Astrocyte of the cerebellum (primary cell): ENCODE measurements at regions not wholly inside any gene's neighbourhood (a gene's known extent, or its start where the extent isn't known, plus 50 kb on each side); places are given as distances from the start of the nearest gene placed in this dataset.

Experiments
- DNase-seq: peaks from one replicate; pipeline ENCODE4 v3.0.0-alpha.2; 2011; ENCODE audit warnings: low read depth
- H3K4me3 ChIP-seq: 2 replicates; pipeline ENCODE4 v1.5.1; 2011; ENCODE audit warnings: mild to moderate bottlenecking, low read depth, low read length, moderate library complexity
- in situ Hi-C: cut with HindIII; loops from 2 replicates; pipeline ENCODE4 v1.10.0; 2017; ENCODE audit warnings: low sequenced_read_pairs
- TF ChIP-seq, protein P1 (sequence below): IDR thresholded peaks from 2 replicates; pipeline ENCODE4 v1.5.1; 2012; ENCODE audit warnings: low read length, low read depth, moderate library complexity, mild to moderate bottlenecking; ENCODE audit errors: missing control alignments

DNA sequence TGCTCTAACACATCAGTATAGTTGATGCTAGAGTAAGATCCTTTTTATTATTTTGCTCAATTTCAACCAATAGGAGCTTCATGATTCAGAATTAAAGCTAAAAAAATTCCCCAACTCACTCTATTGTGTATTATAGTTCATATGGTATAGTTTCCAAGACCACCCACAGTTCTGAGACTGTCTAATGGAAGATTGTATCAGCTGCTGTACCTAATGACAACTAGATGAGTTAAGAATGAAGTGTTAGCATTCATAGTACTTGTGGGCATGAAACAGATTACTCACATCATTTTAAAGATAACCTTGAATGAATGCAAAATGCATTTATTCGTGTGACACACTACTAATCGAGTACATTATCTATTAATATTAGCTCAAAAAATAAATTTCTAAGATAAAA, 289.9 kb upstream of the ATP11B start:
- no peak for DNase-seq
- H3K4me3 ChIP-seq = no peak overlapping the region
- TF ChIP-seq, protein P1, sequence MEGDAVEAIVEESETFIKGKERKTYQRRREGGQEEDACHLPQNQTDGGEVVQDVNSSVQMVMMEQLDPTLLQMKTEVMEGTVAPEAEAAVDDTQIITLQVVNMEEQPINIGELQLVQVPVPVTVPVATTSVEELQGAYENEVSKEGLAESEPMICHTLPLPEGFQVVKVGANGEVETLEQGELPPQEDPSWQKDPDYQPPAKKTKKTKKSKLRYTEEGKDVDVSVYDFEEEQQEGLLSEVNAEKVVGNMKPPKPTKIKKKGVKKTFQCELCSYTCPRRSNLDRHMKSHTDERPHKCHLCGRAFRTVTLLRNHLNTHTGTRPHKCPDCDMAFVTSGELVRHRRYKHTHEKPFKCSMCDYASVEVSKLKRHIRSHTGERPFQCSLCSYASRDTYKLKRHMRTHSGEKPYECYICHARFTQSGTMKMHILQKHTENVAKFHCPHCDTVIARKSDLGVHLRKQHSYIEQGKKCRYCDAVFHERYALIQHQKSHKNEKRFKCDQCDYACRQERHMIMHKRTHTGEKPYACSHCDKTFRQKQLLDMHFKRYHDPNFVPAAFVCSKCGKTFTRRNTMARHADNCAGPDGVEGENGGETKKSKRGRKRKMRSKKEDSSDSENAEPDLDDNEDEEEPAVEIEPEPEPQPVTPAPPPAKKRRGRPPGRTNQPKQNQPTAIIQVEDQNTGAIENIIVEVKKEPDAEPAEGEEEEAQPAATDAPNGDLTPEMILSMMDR = no peak
- in situ Hi-C loops = no loop called here

DNA sequence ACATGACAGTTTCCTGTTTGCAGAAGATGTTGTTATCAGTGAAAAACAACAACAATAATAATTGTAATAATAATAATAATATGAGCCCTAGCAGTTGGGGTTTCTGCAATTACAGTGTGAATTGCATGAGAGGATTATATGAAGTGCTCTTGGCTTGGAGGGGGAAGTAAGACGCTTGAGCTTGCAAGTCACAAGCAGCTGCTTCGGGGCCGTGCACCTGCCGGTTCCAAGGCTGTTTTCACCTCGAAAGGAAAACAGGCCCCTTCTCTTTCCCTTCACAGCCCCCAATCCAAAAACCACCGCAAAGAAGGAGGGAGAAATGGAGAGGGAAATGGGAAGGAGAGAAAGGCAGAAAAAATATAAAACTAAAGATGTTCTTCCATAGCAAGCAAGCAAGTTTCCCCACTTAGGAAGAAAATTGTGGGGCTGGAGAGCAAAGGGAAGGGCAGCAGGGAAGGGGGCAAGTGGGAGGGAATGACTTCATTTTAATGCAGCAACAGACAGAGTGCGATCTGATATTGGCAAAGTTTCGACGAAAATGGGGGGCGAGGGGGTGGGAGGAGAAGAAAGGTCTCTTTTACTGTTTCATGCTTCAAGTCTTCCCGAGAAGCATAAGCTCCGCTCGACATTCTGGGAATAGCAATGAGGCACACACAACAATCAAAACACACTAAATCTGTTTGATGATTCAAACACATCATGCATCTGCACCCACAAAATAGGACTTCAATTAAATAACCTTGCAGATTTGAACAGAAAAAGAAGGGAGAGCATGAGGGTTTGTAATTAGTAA, 284.2 kb upstream of the ATP11B start:
- no peak for DNase-seq
- H3K4me3 ChIP-seq = no peak overlapping the region
- TF ChIP-seq, protein P1 = no peak
- in situ Hi-C loops = no loop called here

DNA sequence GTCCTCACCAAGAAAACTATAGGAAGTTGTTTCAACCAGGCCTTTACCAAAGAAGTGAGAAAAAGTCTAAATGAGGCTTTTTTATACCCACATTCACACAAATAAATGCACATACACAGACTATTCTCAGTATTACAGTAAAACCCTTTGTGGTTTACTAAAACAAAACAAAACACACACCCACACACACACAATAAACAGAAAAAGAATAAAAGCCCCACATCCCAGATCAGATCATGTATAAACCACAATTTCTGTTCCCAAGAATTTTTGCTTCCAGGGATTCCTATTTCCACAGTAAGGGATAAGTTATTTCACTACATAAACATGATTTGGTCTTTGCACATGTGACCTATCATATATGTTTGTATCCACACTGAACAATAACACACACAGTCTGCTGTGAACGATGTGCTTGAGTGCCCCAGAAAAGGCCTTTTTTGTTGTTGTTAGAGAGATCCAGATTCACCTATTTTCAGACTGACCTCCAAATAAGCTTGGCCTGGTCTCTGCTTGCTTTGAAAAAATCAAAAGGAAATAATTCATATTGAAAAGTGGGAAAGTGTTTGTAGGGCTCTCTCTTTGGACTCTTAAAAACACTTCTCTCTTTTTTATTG, 283.4 kb upstream of the ATP11B start:
- no peak overlapping the region for H3K4me3 ChIP-seq
- DNase-seq = no peak
- in situ Hi-C loops = no loop called here
- TF ChIP-seq, protein P1 = no peak

DNA sequence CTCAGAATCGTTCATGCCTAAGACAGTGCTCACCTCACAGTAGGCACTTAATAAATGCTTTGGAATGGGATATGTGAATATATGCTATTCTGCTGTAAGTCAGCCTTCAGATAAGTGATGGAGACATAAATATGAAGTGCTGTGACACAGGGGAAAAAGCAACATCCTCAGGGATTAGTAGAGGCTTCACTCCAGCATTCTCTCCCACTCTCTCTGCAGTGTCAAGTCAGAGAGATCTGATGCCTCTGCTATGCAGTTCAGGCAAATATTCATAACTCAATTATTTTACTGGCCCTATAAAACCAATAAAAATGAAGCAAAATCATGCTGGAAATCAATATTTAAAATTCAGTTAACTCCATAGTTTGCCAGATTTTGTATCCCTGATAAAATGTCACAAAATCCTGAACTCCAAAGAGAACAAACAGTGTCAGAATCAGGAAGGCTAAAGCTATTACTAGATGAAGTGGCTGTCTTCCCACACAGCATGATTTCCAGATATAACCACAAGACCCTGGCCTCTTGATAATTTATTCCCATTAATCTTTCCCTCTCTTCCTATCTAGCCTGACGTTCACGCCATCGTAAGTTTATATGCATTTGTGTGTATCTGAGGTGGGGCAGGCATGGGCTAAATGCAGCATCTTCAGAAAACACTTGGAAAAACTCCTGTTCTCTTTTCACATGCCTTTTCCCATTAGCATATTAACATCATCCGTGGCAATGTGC, 278.9 kb upstream of the ATP11B start:
- in situ Hi-C loops = no loop called here
- TF ChIP-seq, protein P1 = no peak
- no peak for DNase-seq
- H3K4me3 ChIP-seq = no peak overlapping the region

DNA sequence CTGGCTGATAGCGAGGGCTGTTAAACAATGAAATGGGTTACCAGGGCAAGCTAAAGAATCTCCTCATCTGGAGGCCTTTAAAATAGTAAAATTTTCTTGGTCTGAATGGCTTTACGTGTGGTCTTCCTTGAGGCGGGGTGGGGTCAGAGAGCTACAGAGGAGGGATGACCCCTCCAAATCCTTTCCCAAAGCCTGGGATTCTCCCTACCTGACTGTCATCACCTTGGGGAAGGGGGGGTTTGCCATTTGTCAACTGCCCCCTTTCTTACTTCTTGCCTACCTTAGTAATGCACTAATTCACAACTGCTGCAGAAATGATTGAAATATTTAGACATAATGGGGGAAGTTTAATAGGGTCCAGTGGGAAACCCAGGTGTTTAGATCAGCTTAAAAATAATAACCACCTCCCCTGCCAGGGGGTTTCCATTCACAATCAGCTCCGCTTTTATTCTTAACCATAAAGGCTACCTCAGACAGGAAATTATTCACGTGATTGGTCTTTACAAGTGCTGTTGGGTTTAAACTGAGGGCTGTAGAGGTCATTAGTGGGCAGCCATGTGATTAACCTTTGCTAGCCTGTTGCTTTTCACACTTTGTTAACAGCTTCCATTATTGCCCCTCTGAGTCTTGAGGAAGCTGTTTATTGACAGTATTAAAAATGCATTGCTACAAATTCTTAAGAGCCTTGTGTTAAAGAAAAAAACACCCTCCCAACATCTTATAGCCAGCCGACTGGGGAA, 276.5 kb upstream of the ATP11B start:
- in situ Hi-C loops = no loop called here
- TF ChIP-seq, protein P1 = no peak
- no peak for DNase-seq
- no peak overlapping the region for H3K4me3 ChIP-seq

DNA sequence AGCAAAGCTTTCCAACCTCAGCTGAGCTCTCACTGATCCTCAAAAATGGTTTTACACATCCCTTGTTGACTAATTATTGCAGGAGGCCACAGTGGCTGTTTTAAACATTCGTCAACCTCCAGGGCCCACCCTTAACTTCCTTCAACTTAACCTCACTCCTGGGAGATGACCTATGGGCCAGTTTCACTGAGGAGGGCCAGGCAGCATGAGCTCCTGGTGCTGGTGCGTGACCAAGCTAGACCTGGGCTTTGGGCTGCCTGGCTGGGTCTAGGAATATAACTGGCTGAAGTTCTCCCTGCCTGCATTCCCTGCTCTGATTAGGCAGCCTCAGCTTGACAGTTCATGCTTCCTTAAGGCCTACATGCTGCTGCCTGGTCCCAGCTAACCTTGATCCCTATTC, 273.7 kb upstream of the ATP11B start:
- no peak for DNase-seq
- TF ChIP-seq, protein P1 = no peak
- in situ Hi-C loops = no loop called here
- no peak overlapping the region for H3K4me3 ChIP-seq
